H1 (cell line): ENCODE measurements at regions not wholly inside any gene's neighbourhood (a gene's known extent, or its start where the extent isn't known, plus 50 kb on each side); places are given as distances from the start of the nearest gene placed in this dataset.

ENCODE experiments used
- CTCF ChIA-PET: fragments of 300-600 bp; sonication (Branson Sonifier 250); formaldehyde crosslinking; loops from one replicate; lab custom pipeline; 2021; ENCODE audit not compliant: partially characterized antibody; lab: Charles Lee
- POLR2A ChIA-PET: fragments of 300-600 bp; sonication (Branson Sonifier 250); formaldehyde crosslinking; loops from one replicate; lab custom pipeline; 2021; ENCODE audit warnings: inconsistent platforms; ENCODE audit not compliant: partially characterized antibody; lab: Charles Lee
- DNase-seq, 2 experiments: peaks; one replicate each; pipeline versions ENCODE4 v3.0.0 to v3.0.0-alpha.2; 2010 to 2022; ENCODE audit warnings: low spot score in 2 of 2, low read depth in 1 of 2, mixed read lengths in 1 of 2
- FAIRE-seq: peaks from 2 replicates; lab custom pipeline; 2011; peaks lifted over from hg19 to GRCh38; lab: Jason Lieb, UNC
- H2AFZ ChIP-seq: 2 replicates; pipeline ENCODE4 v1.8.1; 2012; ENCODE audit warnings: low read length, inconsistent platforms
- H2AK5ac ChIP-seq: 2 replicates; pipeline ENCODE4 v1.6.1; 2013; ENCODE audit warnings: low read depth, low read length
- H2BK120ac ChIP-seq: replicated peaks from 2 replicates; pipeline ENCODE3; 2013; ENCODE audit warnings: low read depth, low read length, inconsistent platforms
- H2BK12ac ChIP-seq: 2 replicates; pipeline ENCODE4 v1.6.1; 2013; ENCODE audit warnings: low read depth, low read length
- H2BK15ac ChIP-seq: 2 replicates; pipeline ENCODE4 v1.6.1; 2013; ENCODE audit warnings: low read length
- H2BK20ac ChIP-seq: 2 replicates; pipeline ENCODE4 v1.6.1; 2013; ENCODE audit warnings: low read length
- H2BK5ac ChIP-seq: 2 replicates; pipeline ENCODE4 v1.6.1; 2013; ENCODE audit warnings: low read depth, low read length
- H3K14ac ChIP-seq: 2 replicates; pipeline ENCODE4 v1.6.1; 2013; ENCODE audit warnings: inconsistent platforms; ENCODE audit not compliant: insufficient read length
- H3K18ac ChIP-seq: 2 replicates; pipeline ENCODE4 v1.6.1; 2013; ENCODE audit warnings: low read length; ENCODE audit errors: extremely low read depth
- H3K23ac ChIP-seq: 2 replicates; pipeline ENCODE4 v1.6.1; 2013; ENCODE audit warnings: inconsistent platforms; ENCODE audit not compliant: insufficient read length
- H3K23me2 ChIP-seq: 2 replicates; pipeline ENCODE4 v1.6.1; 2013; ENCODE audit warnings: low read depth, low read length
- H3K27ac ChIP-seq: 2 replicates; pipeline ENCODE4 v1.6.1; 2011; ENCODE audit warnings: low read depth, low read length, inconsistent platforms
- H3K27me3 ChIP-seq, 4 experiments: replicated peaks in 1 of 4; 1 replicate in 1 of 4; 2 replicates in 3 of 4; pipeline versions ENCODE4 v1.6.1 to v1.8.1; 2011 to 2013; ENCODE audit warnings: low read length in 3 of 4, mild to moderate bottlenecking in 3 of 4, inconsistent platforms in 2 of 4, mixed read lengths in 2 of 4, moderate library complexity in 1 of 4; ENCODE audit not compliant: control insufficient read depth in 3 of 4, insufficient read depth in 3 of 4; ENCODE audit errors: extremely low read depth in 1 of 4
- H3K36me3 ChIP-seq, 4 experiments: 2 replicates each; pipeline versions ENCODE4 v1.6.1 to v1.8.1; 2011 to 2013; ENCODE audit warnings: mild to moderate bottlenecking in 4 of 4, low read length in 3 of 4, moderate library complexity in 2 of 4, control low read depth in 1 of 4, inconsistent platforms in 1 of 4; ENCODE audit not compliant: insufficient read depth in 4 of 4, control insufficient read depth in 2 of 4
- H3K4ac ChIP-seq: replicated peaks from 2 replicates; pipeline ENCODE3; 2013; ENCODE audit warnings: low read length, low read depth, mixed read lengths, inconsistent platforms; ENCODE audit not compliant: insufficient read length
- H3K4me1 ChIP-seq, 4 experiments: replicated peaks in 1 of 4; 1 replicate in 1 of 4; 2 replicates in 3 of 4; pipeline versions ENCODE4 v1.6.1 to v1.8.1; 2011 to 2013; ENCODE audit warnings: low read length in 3 of 4, inconsistent platforms in 2 of 4, mixed read lengths in 1 of 4; ENCODE audit not compliant: insufficient read depth in 4 of 4, control insufficient read depth in 3 of 4
- H3K4me2 ChIP-seq, 2 experiments: 2 replicates each; pipeline versions ENCODE4 v1.6.1 to v1.8.1; 2011 to 2013; ENCODE audit warnings: low read depth in 2 of 2, low read length in 2 of 2, control low read depth in 1 of 2, inconsistent platforms in 1 of 2, mild to moderate bottlenecking in 1 of 2; ENCODE audit not compliant: insufficient read depth in 1 of 2
- H3K4me3 ChIP-seq, 4 experiments: fragments of 200-600, 300-600 bp in 1 of 4; sonication (generic), shearing (Covaris generic), sonication (Bioruptor Twin) in 1 of 4; 2 replicates each; pipeline versions ENCODE4 v1.5.1 to v1.8.1; 2011 to 2016; ENCODE audit warnings: low read length in 4 of 4, low read depth in 3 of 4, control low read depth in 2 of 4, inconsistent platforms in 2 of 4, mild to moderate bottlenecking in 2 of 4, mixed read lengths in 1 of 4, moderate library complexity in 1 of 4; ENCODE audit not compliant: insufficient read depth in 2 of 4; ENCODE audit errors: extremely low read depth in 1 of 4
- H3K56ac ChIP-seq: replicated peaks from 2 replicates; pipeline ENCODE3; 2013; ENCODE audit warnings: low read depth, mild to moderate bottlenecking, mixed read lengths, low read length, inconsistent platforms; ENCODE audit not compliant: insufficient read length
- H3K79me1 ChIP-seq: 2 replicates; pipeline ENCODE4 v1.6.1; 2013; ENCODE audit warnings: low read depth, low read length, control low read depth
- H3K79me2 ChIP-seq, 2 experiments: 2 replicates each; pipeline versions ENCODE4 v1.6.1 to v1.8.1; 2012 to 2013; ENCODE audit warnings: low read length in 2 of 2, mild to moderate bottlenecking in 2 of 2, inconsistent platforms in 1 of 2; ENCODE audit not compliant: insufficient read depth in 2 of 2, control insufficient read depth in 1 of 2
- H3K9ac ChIP-seq, 4 experiments: replicated peaks in 1 of 4; 1 replicate in 1 of 4; 2 replicates in 3 of 4; pipeline versions ENCODE4 v1.6.1 to v1.8.1; 2011 to 2013; ENCODE audit warnings: low read depth in 3 of 4, low read length in 3 of 4, control low read depth in 2 of 4, mild to moderate bottlenecking in 2 of 4, moderate library complexity in 2 of 4, inconsistent platforms in 1 of 4; ENCODE audit errors: extremely low read depth in 1 of 4
- H3K9me3 ChIP-seq, 2 experiments: 2 replicates each; pipeline versions ENCODE4 v1.6.1 to v1.8.1; 2012 to 2013; ENCODE audit warnings: mild to moderate bottlenecking in 2 of 2, moderate library complexity in 2 of 2, control low read depth in 1 of 2, inconsistent platforms in 1 of 2, low read depth in 1 of 2, low read length in 1 of 2, mixed read lengths in 1 of 2; ENCODE audit not compliant: insufficient read depth in 2 of 2
- H4K20me1 ChIP-seq, 2 experiments: replicated peaks in 1 of 2; 2 replicates each; pipeline versions ENCODE3 to v1.8.1; 2011 to 2013; ENCODE audit warnings: inconsistent platforms in 2 of 2, low read length in 2 of 2, mild to moderate bottlenecking in 1 of 2; ENCODE audit not compliant: insufficient read depth in 2 of 2, control insufficient read depth in 1 of 2
- H4K5ac ChIP-seq: 2 replicates; pipeline ENCODE4 v1.6.1; 2013; ENCODE audit warnings: low read length, low read depth, mixed read lengths, inconsistent platforms; ENCODE audit not compliant: insufficient read length
- H4K8ac ChIP-seq: 2 replicates; pipeline ENCODE4 v1.8.0; 2013; ENCODE audit warnings: mild to moderate bottlenecking, moderate library complexity, low read length, inconsistent platforms; ENCODE audit not compliant: insufficient read depth; ENCODE audit errors: extremely low read depth
- H4K91ac ChIP-seq: replicated peaks from 2 replicates; pipeline ENCODE3; 2013; ENCODE audit warnings: low read length, mixed read lengths, inconsistent platforms; ENCODE audit not compliant: insufficient read length
- BCL11A ChIP-seq, 2 experiments: IDR thresholded peaks; one replicate each; pipeline ENCODE4 v1.6.1; 2011; ENCODE audit warnings: low read depth in 2 of 2, low read length in 2 of 2, mild to moderate bottlenecking in 2 of 2
- CEBPB ChIP-seq: IDR thresholded peaks from 2 replicates; pipeline ENCODE4 v1.6.1; 2012; ENCODE audit warnings: low read depth, low read length
- CTBP2 ChIP-seq: IDR thresholded peaks from 2 replicates; pipeline ENCODE4 v1.7.0; 2011; ENCODE audit warnings: borderline replicate concordance, mild to moderate bottlenecking, moderate library complexity, mixed read lengths, low read length; ENCODE audit not compliant: insufficient read depth, insufficient read length
- JUN ChIP-seq: IDR thresholded peaks from 2 replicates; pipeline ENCODE4 v1.6.1; 2011; ENCODE audit warnings: low read depth, mild to moderate bottlenecking, improper control_type of control experiment, low read length
- NRF1 ChIP-seq: IDR thresholded peaks from 2 replicates; pipeline ENCODE4 v1.6.1; 2011; ENCODE audit warnings: mild to moderate bottlenecking, low read depth, low read length, improper control_type of control experiment
- PHF8 ChIP-seq: fragments of 200-600 bp; sonication (generic); conservative IDR thresholded peaks from 2 replicates; pipeline ENCODE4 v1.7.1; 2012; ENCODE audit warnings: low read depth, mild to moderate bottlenecking, inconsistent platforms, low read length, moderate library complexity
- POLR2A ChIP-seq, 2 experiments: IDR thresholded peaks; 1 replicate in 1 of 2; 2 replicates in 1 of 2; pipeline ENCODE4 v1.6.1; 2011; ENCODE audit warnings: low read depth in 2 of 2, low read length in 2 of 2, mild to moderate bottlenecking in 2 of 2; ENCODE audit errors: control extremely low read depth in 1 of 2
- POLR2AphosphoS5 ChIP-seq: IDR thresholded peaks from 2 replicates; pipeline ENCODE4 v1.6.1; 2011; ENCODE audit warnings: low read depth, low read length
- RAD21 ChIP-seq, 2 experiments: IDR thresholded peaks in 1 of 2; conservative IDR thresholded peaks in 1 of 2; 2 replicates each; pipeline ENCODE4 v1.6.1; 2011; ENCODE audit warnings: low read depth in 2 of 2, low read length in 2 of 2, improper control_type of control experiment in 1 of 2, inconsistent platforms in 1 of 2, mild to moderate bottlenecking in 1 of 2, moderate library complexity in 1 of 2
- SP1 ChIP-seq: IDR thresholded peaks from 2 replicates; pipeline ENCODE4 v1.6.1; 2011; ENCODE audit warnings: low read depth, low read length
- SUZ12 ChIP-seq: fragments of 200-600 bp; sonication (generic); IDR thresholded peaks from 2 replicates; pipeline ENCODE4 v1.6.1; 2012; ENCODE audit warnings: mild to moderate bottlenecking, inconsistent platforms, low read length, moderate library complexity, mixed read lengths
- TAF7 ChIP-seq: optimal IDR thresholded peaks from 2 replicates; pipeline ENCODE3; 2011; ENCODE audit warnings: low read depth, mild to moderate bottlenecking, inconsistent platforms, low read length, moderate library complexity, borderline replicate concordance
- USF2 ChIP-seq: IDR thresholded peaks from 2 replicates; pipeline ENCODE4 v1.6.1; 2011; ENCODE audit warnings: low read length, improper control_type of control experiment
- WGBS, 2 experiments: shearing (Covaris generic) in 1 of 2; methylation state at CpG; one replicate each; pipeline versions ENCODE4 v1.1.6 to v1.1.7; 2013 to 2015; ENCODE audit warnings: low lambda C conversion rate in 2 of 2, mixed read lengths in 2 of 2, inconsistent platforms in 1 of 2, low coverage in 1 of 2, missing lambda C conversion rate in 1 of 2; ENCODE audit not compliant: insufficient replicate concordance in 2 of 2, insufficient coverage in 1 of 2, insufficient read length in 1 of 2; ENCODE audit errors: extremely low coverage in 1 of 2, missing lambda C conversion rate in 1 of 2; 5-methylcytosine and 5-hydroxymethylcytosine counted together
- TF ChIP-seq, protein P1 (sequence below): IDR thresholded peaks from 2 replicates; pipeline ENCODE4 v1.6.1; 2011; ENCODE audit warnings: low read depth, mild to moderate bottlenecking, low read length; ENCODE audit not compliant: insufficient read depth

- no peak overlapping the region for H2BK12ac ChIP-seq
- no peak overlapping the region for H4K8ac ChIP-seq
- H3K27ac ChIP-seq: no peak overlapping the region
- peaks cover 0 to 2% of the 10 kb centered on the region in 2 experiments for H4K20me1 ChIP-seq
- no peak overlapping the region for H2AFZ ChIP-seq
- CTCF ChIA-PET: interaction anchor here (0.6 to 1.2 kb wide), 3 partner anchors 21 to 325 kb away, joined by 3 read pairs; partner anchors contain the start of gene ERCC4
- H3K36me3 ChIP-seq: no peaks in the 10 kb centered on the region
- H3K4me3 ChIP-seq: no peak overlapping the region
- H3K4me2 ChIP-seq: no peak overlapping the region
- no peak overlapping the region for H3K14ac ChIP-seq
- no peak overlapping the region for H2AK5ac ChIP-seq
- H2BK20ac ChIP-seq: no peak overlapping the region
- H3K9ac ChIP-seq: no peak overlapping the region
- H3K4ac ChIP-seq: no peak overlapping the region
- POLR2A ChIA-PET: no interaction called here
- WGBS, 2 experiments: 91% methylated on average over 5 of the region's 5 CpGs; no CpG with 5 or more reads in 1 of the 2 experiments
- H4K5ac ChIP-seq: no peak overlapping the region
- no peak overlapping the region for H3K56ac ChIP-seq
- no peak for DNase-seq
- no peaks in the 10 kb centered on the region for H3K27me3 ChIP-seq
- H3K23ac ChIP-seq: no peak overlapping the region
- no peaks in the 10 kb centered on the region for H3K9me3 ChIP-seq
- no peak overlapping the region for H2BK5ac ChIP-seq
- no peaks in the 10 kb centered on the region for H3K79me1 ChIP-seq
- H3K4me1 ChIP-seq: no peaks in the 10 kb centered on the region
- H2BK15ac ChIP-seq: no peak overlapping the region
- H4K91ac ChIP-seq: no peak overlapping the region
- no peaks in the 10 kb centered on the region for H3K79me2 ChIP-seq
- no peak for FAIRE-seq
- no peak overlapping the region for H3K18ac ChIP-seq
- no peaks in the 10 kb centered on the region for H3K23me2 ChIP-seq
- H2BK120ac ChIP-seq: no peak overlapping the region
- no peak for TF ChIP-seq PHF8
- no peak for TF ChIP-seq USF2
- TF ChIP-seq JUN: no peak
- TF ChIP-seq POLR2A (IDR thresholded peaks at IDR 0.05; ENCODE audit: control extremely low read depth in 1 of 2, low read depth in 2 of 2, low read length in 2 of 2): no peak
- no peak for TF ChIP-seq CEBPB
- TF ChIP-seq POLR2AphosphoS5: no peak
- no peak for TF ChIP-seq SUZ12
- TF ChIP-seq, protein P1, sequence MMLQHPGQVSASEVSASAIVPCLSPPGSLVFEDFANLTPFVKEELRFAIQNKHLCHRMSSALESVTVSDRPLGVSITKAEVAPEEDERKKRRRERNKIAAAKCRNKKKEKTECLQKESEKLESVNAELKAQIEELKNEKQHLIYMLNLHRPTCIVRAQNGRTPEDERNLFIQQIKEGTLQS: no peak
- TF ChIP-seq BCL11A (IDR thresholded peaks at IDR 0.05; ENCODE audit: low read depth in 2 of 2, low read length in 2 of 2): no peak
- TF ChIP-seq CTBP2: no peak
- TF ChIP-seq SP1: no peak
- no peak for TF ChIP-seq NRF1
- no peak for TF ChIP-seq TAF7
- TF ChIP-seq RAD21 (IDR thresholded peaks at IDR 0.05 in 1 of 2, conservative IDR thresholded peaks at IDR 0.05 in 1 of 2; ENCODE audit: low read depth in 2 of 2, low read length in 2 of 2): no peak
Measured at GRCh38 chr16:13852827-13853226, 67.1 kb upstream of the ERCC4 start.
